ENCODE measurements at regions not wholly inside any gene's neighbourhood (a gene's known extent, or its start where the extent isn't known, plus 50 kb on each side); places are given as distances from the start of the nearest gene placed in this dataset.

GRCh38 chr1:29650476-29650875, 414.2 kb downstream of the PTPRU start:
- Histone ChIP-seq H3K4me3 (replicated peaks in 1 of 3; ENCODE audit: insufficient read depth in 1 of 3, low read depth in 2 of 3, low read length in 3 of 3) (no peak overlapping the region), H3K27me3 (ENCODE audit: control insufficient read depth in 1 of 2, insufficient read depth in 2 of 2, low read length in 2 of 2) (peaks cover 0 to 2% of the 10 kb centered on the region in 2 experiments; a peak in 1 of 5 replicates), H2AFZ (ENCODE audit: low read length) (no peak overlapping the region), H3K27ac (ENCODE audit: extremely low read length, insufficient read depth, low read length) (no peak overlapping the region), H3K9me3 (ENCODE audit: low read length) (no peaks in the 10 kb centered on the region), H3K9ac (ENCODE audit: insufficient read depth, low read depth, low read length) (no peak overlapping the region), H4K20me1 (ENCODE audit: insufficient read depth, low read length) (no peaks in the 10 kb centered on the region; the same call in 1 of the 2 replicates), H3K4me1 (ENCODE audit: insufficient read depth, low read length) (no peaks in the 10 kb centered on the region), H3K79me2 (ENCODE audit: insufficient read depth, low read length) (no peaks in the 10 kb centered on the region), H3K4me2 (ENCODE audit: low read depth, low read length) (no peak overlapping the region), H3K36me3 (replicated peaks in 1 of 2; ENCODE audit: control insufficient read depth in 1 of 2, insufficient read depth in 2 of 2, low read length in 2 of 2) (no peaks in the 10 kb centered on the region)
- no peak for FAIRE-seq
- ChIA-PET POLR2A (no interaction called here), CTCF (ENCODE audit: low intra/inter-chr PET ratio, low total read pairs) (no interaction called here)
- WGBS (ENCODE audit: low lambda C conversion rate): 29% methylated on average over 1 of the region's 3 CpGs
- ATAC-seq: no peak
- in situ Hi-C loops (cut with HindIII; ENCODE audit: extremely low pct_ligation_motif_present, low pct_unique_long_range_greater_than_20kb): no loop called here
- intact Hi-C loops (cut with micrococcal nuclease; ENCODE audit: unreplicated experiment): no loop called here
- BruUV-seq (replicated peaks): no TSS peak
- DNase-seq (ENCODE audit: low spot score): no peak
- TF ChIP-seq EP300 (IDR thresholded peaks at IDR 0.05; ENCODE audit: low read depth in 2 of 2, low read length in 2 of 2): no peak
- TF ChIP-seq EP300 (CRISPR knock-in tag; IDR thresholded peaks at IDR 0.05; ENCODE audit: borderline replicate concordance): no peak
- no peak for TF ChIP-seq NFE2 (CRISPR knock-in tag; IDR thresholded peaks at IDR 0.05)
- no peak for TF ChIP-seq ZNF10 (CRISPR knock-in tag; IDR thresholded peaks at IDR 0.05; ENCODE audit: borderline replicate concordance, low read depth)
- TF ChIP-seq ZNF770 (CRISPR knock-in tag; IDR thresholded peaks at IDR 0.05): no peak
- TF ChIP-seq REPIN1 (CRISPR knock-in tag; IDR thresholded peaks at IDR 0.05; ENCODE audit: borderline replicate concordance, low read depth): no peak
- no peak for TF ChIP-seq GATAD1 (CRISPR knock-in tag; IDR thresholded peaks at IDR 0.05)
- TF ChIP-seq ZFP37 (CRISPR knock-in tag; IDR thresholded peaks at IDR 0.05; ENCODE audit: borderline replicate concordance): no peak
- TF ChIP-seq GABPA (IDR thresholded peaks at IDR 0.05; ENCODE audit: low read depth, low read length): no peak
- no peak for TF ChIP-seq GABPA (CRISPR knock-in tag; IDR thresholded peaks at IDR 0.05; ENCODE audit: low read depth)
- TF ChIP-seq ZBTB42 (CRISPR knock-in tag; IDR thresholded peaks at IDR 0.05): no peak
- no peak for TF ChIP-seq ZNF576 (CRISPR knock-in tag; IDR thresholded peaks at IDR 0.05)
- no peak for TF ChIP-seq CREB3 (CRISPR knock-in tag; IDR thresholded peaks at IDR 0.05)
- no peak for TF ChIP-seq ATF6 (CRISPR knock-in tag; conservative IDR thresholded peaks at IDR 0.05)
- no peak for TF ChIP-seq ZBTB49 (CRISPR knock-in tag; IDR thresholded peaks at IDR 0.05; ENCODE audit: borderline replicate concordance)
- TF ChIP-seq ETV5 (CRISPR knock-in tag; IDR thresholded peaks at IDR 0.05; ENCODE audit: borderline replicate concordance): no peak
- no peak for TF ChIP-seq KDM2A (CRISPR knock-in tag; IDR thresholded peaks at IDR 0.05; ENCODE audit: borderline replicate concordance, low read depth)
- TF ChIP-seq SAP130 (CRISPR knock-in tag; IDR thresholded peaks at IDR 0.05; ENCODE audit: low read depth): no peak
- TF ChIP-seq PHF8 (CRISPR knock-in tag; IDR thresholded peaks at IDR 0.05): no peak
- no peak for TF ChIP-seq SP2 (CRISPR knock-in tag; IDR thresholded peaks at IDR 0.05)
